ENCODE measurements at regions not wholly inside any gene's neighbourhood (a gene's known extent, or its start where the extent isn't known, plus 50 kb on each side); places are given as distances from the start of the nearest gene placed in this dataset.

GRCh38 chr12:105613269-105613668, 282.8 kb downstream of the C12orf75 start:
- no peak overlapping the region for H3K27ac Mint-ChIP-seq
- ATAC-seq (ENCODE audit: low read depth in 2 of 2): no peak

GRCh38 chr12:105613887-105614286, 283.4 kb downstream of the C12orf75 start:
- Histone ChIP-seq H3K9me3 (ENCODE audit: control insufficient read depth in 2 of 2, low read length in 2 of 2) (no peaks in the 10 kb centered on the region), H3K4me1 (ENCODE audit: control insufficient read depth, insufficient read depth, low read length, poor library complexity, severe bottlenecking) (no peaks in the 10 kb centered on the region), H3K27me3 (ENCODE audit: control insufficient read depth, insufficient read depth, low read length) (no peaks in the 10 kb centered on the region), H3K36me3 (ENCODE audit: control insufficient read depth, insufficient read depth, low read length) (no peaks in the 10 kb centered on the region), H3K27ac (ENCODE audit: insufficient read depth, low read length, poor library complexity, severe bottlenecking) (no peak overlapping the region), H3K4me3 (ENCODE audit: low read depth, low read length) (no peak overlapping the region)
- H3K36me3 Mint-ChIP-seq: no peaks in the 10 kb centered on the region
- H3K9me3 Mint-ChIP-seq: peaks cover 0 to 2% (median 0%) of the 10 kb centered on the region in 7 donors
- no peak overlapping the region for H3K27ac Mint-ChIP-seq
- H3K27me3 Mint-ChIP-seq: no peaks in the 10 kb centered on the region
- H3K4me1 Mint-ChIP-seq: no peaks in the 10 kb centered on the region
- DNase-seq: no peak
- no peak overlapping the region for H3K4me3 Mint-ChIP-seq
- ATAC-seq (ENCODE audit: low read depth in 2 of 2): no peak

More at GRCh38 chr12:105613269-105613668, 282.8 kb downstream of the C12orf75 start:
- H3K4me1 ChIP-seq (ENCODE audit: control insufficient read depth, insufficient read depth, low read length, poor library complexity, severe bottlenecking): no peaks in the 10 kb centered on the region
- Mint-ChIP-seq H3K27me3 (no peaks in the 10 kb centered on the region), H3K9me3 (peaks cover 0 to 2% (median 0%) of the 10 kb centered on the region in 7 donors), H3K4me3 (no peak overlapping the region), H3K36me3 (no peaks in the 10 kb centered on the region), H3K4me1 (no peaks in the 10 kb centered on the region)
- H3K4me3 ChIP-seq (ENCODE audit: low read depth, low read length): no peak overlapping the region
- H3K36me3 ChIP-seq (ENCODE audit: control insufficient read depth, insufficient read depth, low read length): no peaks in the 10 kb centered on the region
- no peaks in the 10 kb centered on the region for H3K9me3 ChIP-seq (ENCODE audit: control insufficient read depth in 2 of 2, low read length in 2 of 2)
- no peak for DNase-seq
- no peak overlapping the region for H3K27ac ChIP-seq (ENCODE audit: insufficient read depth, low read length, poor library complexity, severe bottlenecking)
- H3K27me3 ChIP-seq (ENCODE audit: control insufficient read depth, insufficient read depth, low read length): no peaks in the 10 kb centered on the region

DNA sequence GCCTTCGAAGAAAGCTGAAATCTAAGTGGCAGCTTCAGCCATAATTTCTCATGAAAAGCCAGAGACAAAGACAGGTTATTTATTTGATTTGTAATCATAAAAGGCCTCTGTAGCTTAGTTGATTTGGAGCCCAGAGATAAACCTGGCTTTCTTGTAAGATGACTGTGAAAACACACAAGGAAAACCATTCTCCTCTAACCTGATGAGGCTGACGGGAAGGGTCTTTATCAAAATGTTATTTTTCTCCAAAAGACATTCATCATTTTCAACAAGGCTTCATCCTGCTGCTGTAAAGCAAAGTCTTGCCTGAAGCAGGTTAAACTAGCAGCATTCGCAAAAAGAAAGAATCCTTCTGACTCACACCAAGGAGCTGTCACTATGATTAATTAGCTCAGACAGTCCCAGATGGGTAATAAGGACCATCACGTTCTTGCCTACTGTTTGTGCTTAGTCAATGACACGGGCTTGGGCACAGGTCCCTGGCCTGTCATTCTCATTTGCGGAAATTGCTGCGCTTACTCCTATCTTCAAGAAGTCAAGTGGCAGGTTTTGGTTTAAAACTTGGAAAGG, 286.6 kb downstream of the C12orf75 start:
- Histone ChIP-seq H3K27me3 (ENCODE audit: control insufficient read depth, insufficient read depth, low read length) (peaks cover 1% of the 10 kb centered on the region), H3K36me3 (ENCODE audit: control insufficient read depth, insufficient read depth, low read length) (no peaks in the 10 kb centered on the region), H3K9me3 (ENCODE audit: control insufficient read depth in 2 of 2, low read length in 2 of 2) (no peaks in the 10 kb centered on the region), H3K27ac (ENCODE audit: insufficient read depth, low read length, poor library complexity, severe bottlenecking) (no peak overlapping the region), H3K4me1 (ENCODE audit: control insufficient read depth, insufficient read depth, low read length, poor library complexity, severe bottlenecking) (no peaks in the 10 kb centered on the region), H3K4me3 (ENCODE audit: low read depth, low read length) (no peak overlapping the region)
- Mint-ChIP-seq H3K36me3 (no peaks in the 10 kb centered on the region), H3K27ac (no peak overlapping the region), H3K9me3 (peaks cover 0 to 1% (median 0%) of the 10 kb centered on the region in 7 donors), H3K27me3 (no peaks in the 10 kb centered on the region), H3K4me3 (no peak overlapping the region), H3K4me1 (no peaks in the 10 kb centered on the region)
- no peak for ATAC-seq (ENCODE audit: low read depth in 2 of 2)
- DNase-seq: no peak

DNA sequence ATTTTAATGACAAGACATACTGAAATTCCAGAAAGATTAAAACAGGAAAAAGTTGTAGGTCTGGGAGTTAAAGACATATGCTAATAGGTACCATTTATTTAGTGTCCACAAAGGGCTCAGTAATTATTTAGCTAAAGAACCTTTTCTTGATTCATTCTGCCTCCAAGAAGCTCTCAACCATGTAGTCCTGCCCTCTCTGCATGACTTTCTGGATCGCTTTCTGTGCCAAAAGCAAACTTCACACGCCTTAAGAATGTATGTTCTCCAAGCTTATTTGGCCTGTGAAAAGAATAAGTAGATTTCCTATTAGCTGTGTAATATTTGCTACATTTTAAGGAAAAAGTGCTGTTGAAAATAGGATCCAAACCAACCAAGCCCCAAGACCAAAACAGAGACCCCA, 291.7 kb downstream of the C12orf75 start:
- H3K4me3 ChIP-seq (ENCODE audit: low read depth, low read length): no peak overlapping the region
- no peak overlapping the region for H3K4me3 Mint-ChIP-seq
- H3K4me1 ChIP-seq (ENCODE audit: control insufficient read depth, insufficient read depth, low read length, poor library complexity, severe bottlenecking): no peaks in the 10 kb centered on the region
- no peaks in the 10 kb centered on the region for H3K9me3 ChIP-seq (ENCODE audit: control insufficient read depth in 2 of 2, low read length in 2 of 2)
- H3K9me3 Mint-ChIP-seq: peaks cover 0 to 3% (median 0%) of the 10 kb centered on the region in 7 donors
- H3K27me3 ChIP-seq (ENCODE audit: control insufficient read depth, insufficient read depth, low read length): peaks cover 1% of the 10 kb centered on the region
- no peak overlapping the region for H3K27ac ChIP-seq (ENCODE audit: insufficient read depth, low read length, poor library complexity, severe bottlenecking)
- DNase-seq: no peak
- no peak overlapping the region for H3K27ac Mint-ChIP-seq
- H3K27me3 Mint-ChIP-seq: no peaks in the 10 kb centered on the region
- no peak for ATAC-seq (ENCODE audit: low read depth in 2 of 2)
- H3K36me3 ChIP-seq (ENCODE audit: control insufficient read depth, insufficient read depth, low read length): no peaks in the 10 kb centered on the region
- no peaks in the 10 kb centered on the region for H3K36me3 Mint-ChIP-seq
- H3K4me1 Mint-ChIP-seq: no peaks in the 10 kb centered on the region

DNA sequence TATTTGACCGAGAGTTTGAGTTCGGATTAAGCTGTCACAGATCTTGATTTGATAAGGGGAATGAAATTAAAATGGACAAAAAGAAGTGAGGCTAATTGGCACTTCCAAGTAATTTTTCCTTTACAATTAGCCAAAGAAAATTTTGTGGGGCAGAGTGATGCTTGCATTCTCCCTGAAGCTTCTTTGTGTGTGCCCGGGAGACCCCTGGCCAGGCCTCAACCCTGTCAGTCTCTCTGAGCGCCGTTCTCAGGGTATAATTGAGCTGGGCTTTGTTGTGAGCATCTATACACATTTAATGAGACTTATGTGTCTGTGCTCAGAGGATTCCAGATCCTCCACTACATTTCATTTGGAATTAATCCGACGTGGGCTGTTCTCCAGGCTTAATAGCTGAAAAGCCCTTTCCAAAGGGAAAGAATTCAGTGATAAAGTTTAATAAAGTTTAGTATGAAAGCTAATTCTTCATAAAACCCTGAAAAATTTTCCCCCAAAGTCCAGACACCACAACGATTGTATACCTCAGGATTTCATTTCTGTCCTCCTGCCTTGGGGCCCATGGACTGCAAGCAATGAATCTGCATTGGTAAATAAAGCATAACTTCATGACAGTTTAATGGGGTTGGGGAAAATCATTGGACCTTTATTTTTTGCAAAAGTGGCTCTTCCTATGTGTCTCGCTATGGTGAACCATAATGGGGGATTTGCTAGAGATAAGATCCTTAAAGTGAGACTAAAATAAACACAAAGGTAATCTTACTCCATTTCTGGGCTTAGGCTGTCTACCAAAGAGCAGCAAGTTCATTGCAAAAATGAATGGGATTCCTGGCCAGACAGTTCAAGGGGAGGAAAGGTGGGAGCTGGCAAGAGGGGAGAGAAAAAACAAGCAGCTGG, 292.6 kb downstream of the C12orf75 start:
- no peak overlapping the region for H3K4me3 ChIP-seq (ENCODE audit: low read depth, low read length)
- peak overlapping the region in 1 of 4 donors; percentile 76 for H3K4me3 Mint-ChIP-seq
- H3K36me3 ChIP-seq (ENCODE audit: control insufficient read depth, insufficient read depth, low read length): no peaks in the 10 kb centered on the region
- no peaks in the 10 kb centered on the region for H3K27me3 Mint-ChIP-seq
- ATAC-seq (ENCODE audit: low read depth in 2 of 2) (no peak), DNase-seq (no peak)
- peaks cover 0 to 3% (median 0%) of the 10 kb centered on the region in 7 donors for H3K9me3 Mint-ChIP-seq
- H3K4me1 Mint-ChIP-seq: no peaks in the 10 kb centered on the region
- no peak overlapping the region for H3K27ac ChIP-seq (ENCODE audit: insufficient read depth, low read length, poor library complexity, severe bottlenecking)
- no peaks in the 10 kb centered on the region for H3K9me3 ChIP-seq (ENCODE audit: control insufficient read depth in 2 of 2, low read length in 2 of 2)
- peaks cover 1% of the 10 kb centered on the region for H3K27me3 ChIP-seq (ENCODE audit: control insufficient read depth, insufficient read depth, low read length)
- H3K4me1 ChIP-seq (ENCODE audit: control insufficient read depth, insufficient read depth, low read length, poor library complexity, severe bottlenecking): no peaks in the 10 kb centered on the region
- no peak overlapping the region for H3K27ac Mint-ChIP-seq
- H3K36me3 Mint-ChIP-seq: no peaks in the 10 kb centered on the region

DNA sequence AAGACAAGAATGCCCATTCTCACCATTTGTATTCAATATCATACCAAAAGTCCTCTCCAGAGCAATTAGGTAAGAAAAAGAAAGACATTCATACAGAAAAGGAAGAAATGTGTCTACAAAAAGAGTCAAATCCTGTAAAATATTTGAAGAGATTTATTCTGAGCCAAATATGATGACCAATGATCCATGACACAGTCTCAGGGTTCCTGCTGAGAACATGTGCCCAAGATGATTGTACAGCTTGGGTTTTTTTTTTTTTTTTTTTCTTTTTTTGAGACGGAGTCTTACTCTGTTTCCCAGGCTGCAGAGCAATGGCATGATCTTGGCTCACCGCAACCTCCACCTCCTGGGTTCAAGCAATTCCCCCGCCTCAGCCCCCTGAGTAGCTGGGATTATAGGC, 296.2 kb downstream of the C12orf75 start:
- Histone ChIP-seq H3K4me1 (ENCODE audit: control insufficient read depth, insufficient read depth, low read length, poor library complexity, severe bottlenecking) (no peaks in the 10 kb centered on the region), H3K9me3 (ENCODE audit: control insufficient read depth in 2 of 2, low read length in 2 of 2) (no peaks in the 10 kb centered on the region), H3K27ac (ENCODE audit: insufficient read depth, low read length, poor library complexity, severe bottlenecking) (no peak overlapping the region), H3K36me3 (ENCODE audit: control insufficient read depth, insufficient read depth, low read length) (no peaks in the 10 kb centered on the region), H3K4me3 (ENCODE audit: low read depth, low read length) (no peak overlapping the region), H3K27me3 (ENCODE audit: control insufficient read depth, insufficient read depth, low read length) (no peaks in the 10 kb centered on the region)
- no peaks in the 10 kb centered on the region for H3K4me1 Mint-ChIP-seq
- DNase-seq: no peak
- no peak overlapping the region for H3K4me3 Mint-ChIP-seq
- H3K27ac Mint-ChIP-seq: no peak overlapping the region
- H3K9me3 Mint-ChIP-seq: peaks cover 0 to 3% (median 0%) of the 10 kb centered on the region in 7 donors
- no peaks in the 10 kb centered on the region for H3K36me3 Mint-ChIP-seq
- no peak for ATAC-seq (ENCODE audit: low read depth in 2 of 2)
- H3K27me3 Mint-ChIP-seq: no peaks in the 10 kb centered on the region

DNA sequence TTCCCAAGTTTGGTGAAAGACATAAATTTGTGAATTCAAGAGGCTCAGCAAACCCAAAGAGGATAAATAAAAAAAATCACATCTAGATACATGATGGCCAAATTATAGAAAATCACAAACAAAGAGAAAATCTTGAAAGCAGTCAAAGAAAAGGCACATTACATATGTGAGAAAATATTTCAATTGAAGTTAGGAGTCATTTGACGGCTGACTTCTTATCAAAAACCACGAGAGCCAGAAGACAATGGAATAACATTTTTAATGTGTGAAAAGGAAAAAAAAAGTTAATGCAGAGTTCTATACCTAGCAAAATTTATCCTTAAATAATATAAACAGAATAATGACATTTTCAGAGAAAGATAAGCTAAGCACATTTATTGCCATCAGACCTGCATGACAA, 307.0 kb downstream of the C12orf75 start:
- no peak overlapping the region for H3K27ac ChIP-seq (ENCODE audit: insufficient read depth, low read length, poor library complexity, severe bottlenecking)
- no peaks in the 10 kb centered on the region for H3K27me3 ChIP-seq (ENCODE audit: control insufficient read depth, insufficient read depth, low read length)
- no peaks in the 10 kb centered on the region for H3K4me1 ChIP-seq (ENCODE audit: control insufficient read depth, insufficient read depth, low read length, poor library complexity, severe bottlenecking)
- Mint-ChIP-seq H3K36me3 (no peaks in the 10 kb centered on the region), H3K9me3 (peaks cover 0 to 10% (median 0%) of the 10 kb centered on the region in 7 donors), H3K4me1 (no peaks in the 10 kb centered on the region), H3K27ac (no peak overlapping the region), H3K4me3 (no peak overlapping the region), H3K27me3 (no peaks in the 10 kb centered on the region)
- ATAC-seq (ENCODE audit: low read depth in 2 of 2) (no peak), DNase-seq (no peak)
- no peaks in the 10 kb centered on the region for H3K36me3 ChIP-seq (ENCODE audit: control insufficient read depth, insufficient read depth, low read length)
- H3K9me3 ChIP-seq (ENCODE audit: control insufficient read depth in 2 of 2, low read length in 2 of 2): no peaks in the 10 kb centered on the region
- H3K4me3 ChIP-seq (ENCODE audit: low read depth, low read length): no peak overlapping the region

GRCh38 chr12:105640761-105641160, 310.3 kb downstream of the C12orf75 start:
- DNase-seq: no peak
- Mint-ChIP-seq H3K36me3 (no peaks in the 10 kb centered on the region), H3K4me1 (no peaks in the 10 kb centered on the region), H3K27ac (no peak overlapping the region), H3K27me3 (no peaks in the 10 kb centered on the region), H3K4me3 (no peak overlapping the region), H3K9me3 (peaks cover 0 to 9% (median 0%) of the 10 kb centered on the region in 7 donors)
- Histone ChIP-seq H3K4me3 (ENCODE audit: low read depth, low read length) (no peak overlapping the region), H3K27ac (ENCODE audit: insufficient read depth, low read length, poor library complexity, severe bottlenecking) (no peak overlapping the region), H3K27me3 (ENCODE audit: control insufficient read depth, insufficient read depth, low read length) (no peaks in the 10 kb centered on the region), H3K4me1 (ENCODE audit: control insufficient read depth, insufficient read depth, low read length, poor library complexity, severe bottlenecking) (no peaks in the 10 kb centered on the region), H3K9me3 (ENCODE audit: control insufficient read depth in 2 of 2, low read length in 2 of 2) (no peaks in the 10 kb centered on the region), H3K36me3 (ENCODE audit: control insufficient read depth, insufficient read depth, low read length) (no peaks in the 10 kb centered on the region)
- ATAC-seq (ENCODE audit: low read depth in 2 of 2): no peak

Measured in CD4-positive, CD25-positive, alpha-beta regulatory T cell (primary cell).